ENCODE measurements at regions not wholly inside any gene's neighbourhood (a gene's known extent, or its start where the extent isn't known, plus 50 kb on each side); places are given as distances from the start of the nearest gene placed in this dataset.
"Not testable (repeated sequence)": the region's sequence is repeated elsewhere in the genome, so short reads cannot be mapped to it uniquely, and the experiment has no call there.

GRCh38 chr12:126212824-126213223 is 1147.6 kb downstream of the AACS start:
- no peak for DNase-seq

GRCh38 chr12:126218697-126219096 is 1153.5 kb downstream of the AACS start:
- no peak for DNase-seq

GRCh38 chr12:126219139-126219538 is 1153.9 kb downstream of the AACS start:
- DNase-seq, result no peak

- DNase-seq, result no peak
Measured at GRCh38 chr12:126219654-126220279, 1154.5 kb downstream of the AACS start.

- no peak for DNase-seq
Measured at GRCh38 chr12:126224032-126224431, 1158.8 kb downstream of the AACS start.

- DNase-seq, result no peak
Measured at GRCh38 chr12:126228936-126229335, 1163.7 kb downstream of the AACS start.

- no peak for DNase-seq
Measured at GRCh38 chr12:126232711-126233110, 1167.5 kb downstream of the AACS start.

- no peak for DNase-seq
Measured at GRCh38 chr12:126233625-126234024, 1168.4 kb downstream of the AACS start.

GRCh38 chr12:126243814-126244440 is 1178.7 kb downstream of the AACS start:
- DNase-seq, result no peak

- DNase-seq, result no peak
Measured at GRCh38 chr12:126247936-126248335, 1182.7 kb downstream of the AACS start.

GRCh38 chr12:126248871-126249403 is 1183.7 kb downstream of the AACS start:
- DNase-seq, result no peak

GRCh38 chr12:126258190-126258589 is 1193.0 kb downstream of the AACS start:
- no peak for DNase-seq

GRCh38 chr12:126262829-126263228 is 1197.6 kb downstream of the AACS start:
- DNase-seq, result no peak

- DNase-seq, result no peak
Measured at GRCh38 chr12:126268222-126268621, 1203.0 kb downstream of the AACS start.

GRCh38 chr12:126271159-126271558 is 1205.9 kb downstream of the AACS start:
- no peak for DNase-seq

- DNase-seq, result no peak
Measured at GRCh38 chr12:126282691-126283090, 1217.5 kb downstream of the AACS start.

- no peak for DNase-seq
Measured at GRCh38 chr12:126286203-126286602, 1221.0 kb downstream of the AACS start.

- DNase-seq, result no peak
Measured at GRCh38 chr12:126290456-126290855, 1225.2 kb downstream of the AACS start.

- DNase-seq, result not testable (repeated sequence)
Measured at GRCh38 chr12:126291987-126292386, 1226.8 kb downstream of the AACS start.

GRCh38 chr12:126295652-126296051 is 1230.4 kb downstream of the AACS start:
- no peak for DNase-seq

- no peak for DNase-seq
Measured at GRCh38 chr12:126309278-126309677, 1244.0 kb downstream of the AACS start.

- DNase-seq, result no peak
Measured at GRCh38 chr12:126312457-126312856, 1247.2 kb downstream of the AACS start.

GRCh38 chr12:126316411-126316810 is 1251.2 kb downstream of the AACS start:
- DNase-seq, result no peak
